Kidney (tissue), 13 donors: ENCODE measurements at regions not wholly inside any gene's neighbourhood (a gene's known extent, or its start where the extent isn't known, plus 50 kb on each side); places are given as distances from the start of the nearest gene placed in this dataset.

Source experiments
- DNase-seq, 5 donors: peaks; one replicate each; pipeline ENCODE4 v3.0.0-alpha.2; 2013 to 2020
- FAIRE-seq: peaks from 2 replicates; lab custom pipeline; 2012; peaks lifted over from hg19 to GRCh38; lab: Jason Lieb, UNC
- H3K27ac ChIP-seq, 2 donors: one replicate each; pipeline ENCODE4 v1.7.0; 2013; ENCODE audit warnings: low read depth in 2 of 2, low read length in 2 of 2, inconsistent platforms in 1 of 2
- H3K27me3 ChIP-seq: one replicate; pipeline ENCODE4 v1.7.1; 2013; ENCODE audit warnings: low read length, inconsistent platforms; ENCODE audit not compliant: control insufficient read depth, insufficient read depth
- H3K36me3 ChIP-seq, 3 donors: one replicate each; pipeline versions ENCODE4 v1.7.0 to v1.7.1; 2013; ENCODE audit warnings: low read length in 3 of 3, control low read depth in 1 of 3, inconsistent platforms in 1 of 3; ENCODE audit not compliant: insufficient read depth in 3 of 3, control insufficient read depth in 2 of 3
- H3K4me1 ChIP-seq, 3 donors: one replicate each; pipeline versions ENCODE4 v1.7.0 to v1.7.1; 2013; ENCODE audit warnings: low read length in 3 of 3, inconsistent platforms in 1 of 3, low read depth in 1 of 3; ENCODE audit not compliant: control insufficient read depth in 2 of 3, insufficient read depth in 2 of 3
- H3K4me3 ChIP-seq, 3 donors: one replicate each; pipeline versions ENCODE4 v1.7.0 to v1.8.1; 2013; ENCODE audit warnings: low read length in 3 of 3, control low read depth in 1 of 3, inconsistent platforms in 1 of 3
- H3K9ac ChIP-seq, 3 donors: one replicate each; pipeline versions ENCODE4 v1.7.0 to v1.7.1; 2013; ENCODE audit warnings: low read length in 3 of 3, control low read depth in 1 of 3, inconsistent platforms in 1 of 3
- H3K9me3 ChIP-seq, 3 donors: one replicate each; pipeline versions ENCODE4 v1.7.0 to v1.7.1; 2013; ENCODE audit warnings: low read length in 3 of 3, control low read depth in 1 of 3, inconsistent platforms in 1 of 3; ENCODE audit not compliant: control insufficient read depth in 2 of 3, insufficient read depth in 1 of 3
- intact Hi-C: fragments of 100-400 bp; cut with DNase I; formaldehyde crosslinking; loops from one replicate; pipeline ENCODE4 v1.11.1; 2022
- TF ChIP-seq, protein P1 (sequence below): IDR thresholded peaks from 3 replicates; pipeline ENCODE4 v1.5.1; 2012; ENCODE audit warnings: mild to moderate bottlenecking, moderate library complexity, borderline replicate concordance; ENCODE audit not compliant: insufficient read depth; ENCODE audit errors: extremely low read depth
- donor health status: control.
- donor health status: control.
- donor health status: control.
- donor health status: control.
- donor health status: control.
- donor health status: DM: yes; HTN: yes; CAD: no.
- donor health status: Normal renal cell carcinoma (clear cell type).

GRCh38 chr16:86432691-86433090 is 77.6 kb upstream of the FOXF1 start:
- TF ChIP-seq, protein P1, sequence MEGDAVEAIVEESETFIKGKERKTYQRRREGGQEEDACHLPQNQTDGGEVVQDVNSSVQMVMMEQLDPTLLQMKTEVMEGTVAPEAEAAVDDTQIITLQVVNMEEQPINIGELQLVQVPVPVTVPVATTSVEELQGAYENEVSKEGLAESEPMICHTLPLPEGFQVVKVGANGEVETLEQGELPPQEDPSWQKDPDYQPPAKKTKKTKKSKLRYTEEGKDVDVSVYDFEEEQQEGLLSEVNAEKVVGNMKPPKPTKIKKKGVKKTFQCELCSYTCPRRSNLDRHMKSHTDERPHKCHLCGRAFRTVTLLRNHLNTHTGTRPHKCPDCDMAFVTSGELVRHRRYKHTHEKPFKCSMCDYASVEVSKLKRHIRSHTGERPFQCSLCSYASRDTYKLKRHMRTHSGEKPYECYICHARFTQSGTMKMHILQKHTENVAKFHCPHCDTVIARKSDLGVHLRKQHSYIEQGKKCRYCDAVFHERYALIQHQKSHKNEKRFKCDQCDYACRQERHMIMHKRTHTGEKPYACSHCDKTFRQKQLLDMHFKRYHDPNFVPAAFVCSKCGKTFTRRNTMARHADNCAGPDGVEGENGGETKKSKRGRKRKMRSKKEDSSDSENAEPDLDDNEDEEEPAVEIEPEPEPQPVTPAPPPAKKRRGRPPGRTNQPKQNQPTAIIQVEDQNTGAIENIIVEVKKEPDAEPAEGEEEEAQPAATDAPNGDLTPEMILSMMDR = no peak
- H3K27me3 ChIP-seq = no peaks in the 10 kb centered on the region
- no peak overlapping the region for H3K27ac ChIP-seq
- no peaks in the 10 kb centered on the region for H3K4me1 ChIP-seq
- no peak overlapping the region for H3K9ac ChIP-seq
- DNase-seq (peak in 1 of 5 donors; percentile 35), FAIRE-seq (no peak)
- H3K36me3 ChIP-seq = no peaks in the 10 kb centered on the region
- H3K9me3 ChIP-seq = no peaks in the 10 kb centered on the region
- no peak overlapping the region for H3K4me3 ChIP-seq
- intact Hi-C loops = no loop called here

DNA sequence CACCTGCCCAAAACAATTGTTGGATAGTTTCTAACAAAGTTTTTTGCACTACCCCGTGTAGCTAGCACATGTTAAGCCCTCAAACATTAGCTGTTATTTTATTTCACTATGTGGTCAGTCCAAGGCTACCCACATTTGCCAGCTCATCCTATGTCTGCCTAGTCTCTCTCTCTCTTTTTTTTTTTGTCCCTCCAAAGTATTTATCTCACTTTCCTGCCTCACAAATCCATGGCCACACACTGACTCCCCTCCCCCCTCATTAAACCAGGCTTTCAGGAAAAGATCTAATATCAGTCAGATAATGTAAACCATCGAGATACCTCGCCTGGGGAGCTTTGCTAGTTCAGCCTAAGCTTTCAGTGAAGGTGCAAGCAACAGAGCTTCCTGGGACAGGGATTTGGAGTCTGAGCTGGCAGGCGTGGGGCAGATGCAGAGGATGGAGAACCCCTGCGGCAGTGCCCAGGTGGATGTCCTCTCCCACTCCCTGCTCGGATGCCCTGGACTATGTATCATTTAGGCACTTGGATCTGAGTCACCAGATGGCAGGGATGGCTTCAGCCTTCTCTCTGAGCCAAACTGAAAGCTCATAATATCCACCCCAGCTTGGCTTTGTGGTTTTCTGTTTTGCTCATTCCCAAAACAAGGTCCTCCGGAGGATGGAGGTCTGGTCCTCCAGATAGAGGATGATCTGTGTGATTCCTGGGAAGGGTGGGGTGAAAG is 73.7 kb upstream of the FOXF1 start:
- no peaks in the 10 kb centered on the region for H3K9me3 ChIP-seq
- H3K4me3 ChIP-seq = no peak overlapping the region
- no peak overlapping the region for H3K27ac ChIP-seq
- DNase-seq (no peak), FAIRE-seq (no peak)
- H3K27me3 ChIP-seq = no peaks in the 10 kb centered on the region
- no peak overlapping the region for H3K9ac ChIP-seq
- no peaks in the 10 kb centered on the region for H3K4me1 ChIP-seq
- TF ChIP-seq, protein P1 = no peak
- intact Hi-C loops = no loop called here
- H3K36me3 ChIP-seq = no peaks in the 10 kb centered on the region

DNA sequence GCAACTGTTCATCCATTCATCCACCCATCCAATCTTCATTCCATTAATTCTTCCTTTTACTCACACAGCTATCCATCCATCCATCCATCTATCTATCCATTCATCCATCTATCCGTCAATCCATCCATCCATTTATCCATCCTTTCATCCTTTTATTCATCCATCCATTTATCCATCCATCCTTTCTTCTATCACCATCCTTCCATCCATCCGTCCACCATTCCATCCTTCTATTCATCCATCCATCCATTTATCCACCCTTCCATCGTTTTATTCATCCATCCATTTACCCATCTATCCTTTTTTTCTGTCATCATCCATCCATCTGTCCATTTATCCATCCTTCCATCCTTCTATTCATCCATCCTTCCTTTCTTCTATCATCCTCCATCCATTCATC is 73.0 kb upstream of the FOXF1 start:
- intact Hi-C loops = no loop called here
- no peak for FAIRE-seq

More for the DNA sequence above, 73.0 kb upstream of the FOXF1 start:
- TF ChIP-seq, protein P1 = no peak
- H3K9ac ChIP-seq = no peak overlapping the region
- H3K4me1 ChIP-seq = no peaks in the 10 kb centered on the region
- no peak for DNase-seq
- H3K27me3 ChIP-seq = no peaks in the 10 kb centered on the region
- H3K36me3 ChIP-seq = no peaks in the 10 kb centered on the region
- no peak overlapping the region for H3K4me3 ChIP-seq
- no peak overlapping the region for H3K27ac ChIP-seq
- no peaks in the 10 kb centered on the region for H3K9me3 ChIP-seq
